GM10266 (cell line): ENCODE measurements at regions not wholly inside any gene's neighbourhood (a gene's known extent, or its start where the extent isn't known, plus 50 kb on each side); places are given as distances from the start of the nearest gene placed in this dataset.
"Not testable (repeated sequence)": the region's sequence is repeated elsewhere in the genome, so short reads cannot be mapped to it uniquely, and the experiment has no call there.

Experiments
- DNase-seq: peaks from one replicate; pipeline ENCODE4 v3.0.0; 2012; ENCODE audit errors: extremely low spot score
- CTCF ChIP-seq: IDR thresholded peaks from 2 replicates; pipeline ENCODE4 v1.5.1; 2012; ENCODE audit warnings: mild to moderate bottlenecking, low read depth; ENCODE audit not compliant: control insufficient read depth, insufficient read depth; ENCODE audit errors: missing control alignments

GRCh38 chr12:90816353-90817089 is 138.5 kb downstream of the CCER1 start:
- DNase-seq = no peak
- no peak for TF ChIP-seq CTCF

GRCh38 chr12:90809940-90810339 is 145.0 kb downstream of the CCER1 start:
- TF ChIP-seq CTCF = no peak
- DNase-seq = no peak

- no peak for TF ChIP-seq CTCF
- no peak for DNase-seq
These were observed 146.4 kb downstream of the CCER1 start for GRCh38 chr12:90808568-90808967.

- no peak for TF ChIP-seq CTCF
- no peak for DNase-seq
These were observed 152.2 kb downstream of the CCER1 start for GRCh38 chr12:90802727-90803126.

- no peak for DNase-seq
- no peak for TF ChIP-seq CTCF
These were observed 153.2 kb downstream of the CCER1 start for GRCh38 chr12:90801776-90802175.

- no peak for TF ChIP-seq CTCF
- DNase-seq = no peak
These were observed 160.8 kb downstream of the CCER1 start for GRCh38 chr12:90794212-90794611.

- DNase-seq = not testable (repeated sequence)
These were observed 162.3 kb downstream of the CCER1 start for GRCh38 chr12:90792718-90793117.

- no peak for TF ChIP-seq CTCF
- no peak for DNase-seq
These were observed 163.5 kb downstream of the CCER1 start for GRCh38 chr12:90791445-90791844.
